ENCODE measurements at regions not wholly inside any gene's neighbourhood (a gene's known extent, or its start where the extent isn't known, plus 50 kb on each side); places are given as distances from the start of the nearest gene placed in this dataset.

DNA sequence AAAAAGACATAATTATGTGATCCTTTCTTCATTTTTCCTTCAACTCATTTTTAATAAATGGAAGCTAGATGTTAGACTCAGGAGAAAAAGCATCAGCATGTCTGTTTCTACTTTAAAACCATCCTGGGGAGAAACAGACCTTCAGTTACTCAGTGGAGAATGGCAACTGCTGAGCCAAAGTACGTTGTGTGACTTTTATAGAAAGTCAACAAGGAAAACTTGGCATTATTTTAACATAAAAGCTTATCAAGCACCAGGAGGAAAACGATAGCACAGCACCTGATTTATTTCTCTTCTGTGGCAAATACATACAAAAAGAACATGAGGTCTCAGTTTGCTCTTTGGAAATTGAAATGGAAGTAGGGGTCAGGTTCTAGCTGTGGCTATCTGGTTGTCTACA is 115.3 kb upstream of the RIPOR2 start:
- TF ChIP-seq, protein P1, sequence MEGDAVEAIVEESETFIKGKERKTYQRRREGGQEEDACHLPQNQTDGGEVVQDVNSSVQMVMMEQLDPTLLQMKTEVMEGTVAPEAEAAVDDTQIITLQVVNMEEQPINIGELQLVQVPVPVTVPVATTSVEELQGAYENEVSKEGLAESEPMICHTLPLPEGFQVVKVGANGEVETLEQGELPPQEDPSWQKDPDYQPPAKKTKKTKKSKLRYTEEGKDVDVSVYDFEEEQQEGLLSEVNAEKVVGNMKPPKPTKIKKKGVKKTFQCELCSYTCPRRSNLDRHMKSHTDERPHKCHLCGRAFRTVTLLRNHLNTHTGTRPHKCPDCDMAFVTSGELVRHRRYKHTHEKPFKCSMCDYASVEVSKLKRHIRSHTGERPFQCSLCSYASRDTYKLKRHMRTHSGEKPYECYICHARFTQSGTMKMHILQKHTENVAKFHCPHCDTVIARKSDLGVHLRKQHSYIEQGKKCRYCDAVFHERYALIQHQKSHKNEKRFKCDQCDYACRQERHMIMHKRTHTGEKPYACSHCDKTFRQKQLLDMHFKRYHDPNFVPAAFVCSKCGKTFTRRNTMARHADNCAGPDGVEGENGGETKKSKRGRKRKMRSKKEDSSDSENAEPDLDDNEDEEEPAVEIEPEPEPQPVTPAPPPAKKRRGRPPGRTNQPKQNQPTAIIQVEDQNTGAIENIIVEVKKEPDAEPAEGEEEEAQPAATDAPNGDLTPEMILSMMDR (IDR thresholded peaks at IDR 0.05; ENCODE audit: low read depth, low read length, poor library complexity, severe bottlenecking), result no peak
- no peak for TF ChIP-seq EZH2phosphoT487 (IDR thresholded peaks at IDR 0.05; ENCODE audit: borderline replicate concordance, low read length)

Data from DOHH2 (cell line).